B cell (primary cell): ENCODE measurements at regions not wholly inside any gene's neighbourhood (a gene's known extent, or its start where the extent isn't known, plus 50 kb on each side); places are given as distances from the start of the nearest gene placed in this dataset.
"Not testable (repeated sequence)": the region's sequence is repeated elsewhere in the genome, so short reads cannot be mapped to it uniquely, and the experiment has no call there.

ENCODE experiments used
- ATAC-seq: fragments of 200-7000 bp; cut with Tn5 transposase; one replicate; pipeline ENCODE4 v1.10.0; 2021; ENCODE audit warnings: low read depth, mild to moderate bottlenecking, moderate number of reproducible peaks, moderate library complexity
- CTCF ChIA-PET: fragments of 350-600 bp; sonication (Branson Sonifier 250); formaldehyde crosslinking; loops from one replicate; lab custom pipeline; 2021; ENCODE audit warnings: antibody characterized with exemption, inconsistent platforms; lab: Charles Lee
- POLR2A ChIA-PET: fragments of 350-600 bp; sonication (Branson Sonifier 250); formaldehyde crosslinking; loops from one replicate; lab custom pipeline; 2021; ENCODE audit warnings: antibody characterized with exemption; lab: Charles Lee
- DNase-seq: peaks from one replicate; pipeline ENCODE4 v3.0.0; 2013
- H2AFZ ChIP-seq: 2 replicates; pipeline ENCODE4 v1.6.1; 2012; ENCODE audit warnings: mild to moderate bottlenecking, low read depth, low read length; ENCODE audit not compliant: insufficient read depth, poor library complexity, severe bottlenecking
- H3K27ac ChIP-seq, 2 donors: 1 replicate in 1 of 2; 2 replicates in 1 of 2; pipeline ENCODE4 v1.5.1; 2012 to 2013; ENCODE audit warnings: low read length in 2 of 2, mild to moderate bottlenecking in 2 of 2, moderate library complexity in 1 of 2
- H3K27me3 ChIP-seq, 4 experiments: fragments of 200-600 bp in 1 of 4; sonication (generic) in 1 of 4; replicated peaks in 1 of 4; 1 replicate in 2 of 4; 2 replicates in 2 of 4; pipeline versions ENCODE4 v1.6.1 to v1.7.0; 2013 to 2016; ENCODE audit warnings: low read length in 3 of 4, mild to moderate bottlenecking in 2 of 4, mixed read lengths in 1 of 4, moderate library complexity in 1 of 4; ENCODE audit not compliant: insufficient read depth in 4 of 4, control insufficient read depth in 3 of 4; ENCODE audit errors: control extremely low read depth in 1 of 4
- H3K36me3 ChIP-seq, 2 experiments: replicated peaks in 1 of 2; 1 replicate in 1 of 2; 2 replicates in 1 of 2; pipeline versions ENCODE4 v1.6.1 to v1.7.1; 2013; ENCODE audit warnings: low read length in 1 of 2; ENCODE audit not compliant: insufficient read depth in 2 of 2, control insufficient read depth in 1 of 2; ENCODE audit errors: control extremely low read depth in 1 of 2, extremely low read depth in 1 of 2
- H3K4me1 ChIP-seq, 2 donors: fragments of 200-600 bp in 1 of 2; sonication (generic) in 1 of 2; 1 replicate in 1 of 2; 2 replicates in 1 of 2; pipeline versions ENCODE4 v1.5.1 to v1.6.1; 2013 to 2017; ENCODE audit warnings: low read length in 2 of 2; ENCODE audit not compliant: control insufficient read depth in 2 of 2, insufficient read depth in 2 of 2
- H3K4me2 ChIP-seq: replicated peaks from 2 replicates; pipeline ENCODE3; 2012; ENCODE audit warnings: mild to moderate bottlenecking, low read depth, low read length; ENCODE audit not compliant: poor library complexity, severe bottlenecking
- H3K4me3 ChIP-seq, 5 experiments: fragments of 200-600 bp in 1 of 5; sonication (generic) in 1 of 5; 1 replicate in 3 of 5; 2 replicates in 2 of 5; pipeline versions ENCODE4 v1.5.1 to v1.7.0; 2011 to 2016; ENCODE audit warnings: low read length in 4 of 5, mild to moderate bottlenecking in 4 of 5, low read depth in 2 of 5, control low read depth in 1 of 5, moderate library complexity in 1 of 5; ENCODE audit not compliant: insufficient read depth in 1 of 5; ENCODE audit errors: control extremely low read depth in 1 of 5, extremely low read depth in 1 of 5
- H3K79me2 ChIP-seq: fragments of 200-600 bp; sonication (generic); one replicate; pipeline ENCODE4 v1.6.0; 2016; ENCODE audit warnings: low read length; ENCODE audit not compliant: control insufficient read depth, insufficient read depth
- H3K9ac ChIP-seq: fragments of 200-600 bp; sonication (generic); 2 replicates; pipeline ENCODE4 v1.6.1; 2017; ENCODE audit warnings: mild to moderate bottlenecking, low read length, moderate library complexity
- H3K9me3 ChIP-seq, 3 donors: one replicate each; pipeline versions ENCODE4 v1.6.1 to v1.7.1; 2013; ENCODE audit warnings: low read length in 2 of 3; ENCODE audit not compliant: control insufficient read depth in 2 of 3, insufficient read depth in 1 of 3; ENCODE audit errors: control extremely low read depth in 1 of 3
- H4K20me1 ChIP-seq: 2 replicates; pipeline ENCODE4 v1.6.0; 2012; ENCODE audit warnings: mild to moderate bottlenecking, low read length; ENCODE audit not compliant: insufficient read depth, control insufficient read depth, poor library complexity, severe bottlenecking
- H3K27ac Mint-ChIP-seq: one replicate; pipeline ENCODE4 v1.8.0; 2021; ENCODE audit warnings: mixed read lengths
- H3K27me3 Mint-ChIP-seq: one replicate; pipeline ENCODE4 v1.8.0; 2021; ENCODE audit warnings: mixed read lengths
- H3K4me1 Mint-ChIP-seq: one replicate; pipeline ENCODE4 v1.8.0; 2021; ENCODE audit warnings: mixed read lengths
- H3K4me3 Mint-ChIP-seq: one replicate; pipeline ENCODE4 v1.8.0; 2021; ENCODE audit warnings: mixed read lengths
- H3K9me3 Mint-ChIP-seq: one replicate; pipeline ENCODE4 v1.8.0; 2022; ENCODE audit warnings: mixed read lengths; ENCODE audit not compliant: insufficient read depth
- CTCF ChIP-seq: fragments of 200-600 bp; IDR thresholded peaks from one replicate; pipeline ENCODE4 v1.8.0; 2022; ENCODE audit warnings: antibody characterized with exemption, mild to moderate bottlenecking
- EZH2 ChIP-seq: IDR thresholded peaks from 2 replicates; pipeline ENCODE4 v1.6.1; 2012; ENCODE audit warnings: borderline replicate concordance, low read depth, mild to moderate bottlenecking, moderate library complexity, low read length; ENCODE audit not compliant: insufficient read depth, poor library complexity, severe bottlenecking
- WGBS: methylation state at CpG from one replicate; pipeline ENCODE4 v1.1.5; 2013; ENCODE audit warnings: missing lambda C conversion rate; ENCODE audit not compliant: insufficient coverage; 5-methylcytosine and 5-hydroxymethylcytosine counted together
- intact Hi-C: fragments of 100-400 bp; cut with micrococcal nuclease; formaldehyde crosslinking; loops from one replicate; pipeline ENCODE4 v1.10.0; 2022

DNA sequence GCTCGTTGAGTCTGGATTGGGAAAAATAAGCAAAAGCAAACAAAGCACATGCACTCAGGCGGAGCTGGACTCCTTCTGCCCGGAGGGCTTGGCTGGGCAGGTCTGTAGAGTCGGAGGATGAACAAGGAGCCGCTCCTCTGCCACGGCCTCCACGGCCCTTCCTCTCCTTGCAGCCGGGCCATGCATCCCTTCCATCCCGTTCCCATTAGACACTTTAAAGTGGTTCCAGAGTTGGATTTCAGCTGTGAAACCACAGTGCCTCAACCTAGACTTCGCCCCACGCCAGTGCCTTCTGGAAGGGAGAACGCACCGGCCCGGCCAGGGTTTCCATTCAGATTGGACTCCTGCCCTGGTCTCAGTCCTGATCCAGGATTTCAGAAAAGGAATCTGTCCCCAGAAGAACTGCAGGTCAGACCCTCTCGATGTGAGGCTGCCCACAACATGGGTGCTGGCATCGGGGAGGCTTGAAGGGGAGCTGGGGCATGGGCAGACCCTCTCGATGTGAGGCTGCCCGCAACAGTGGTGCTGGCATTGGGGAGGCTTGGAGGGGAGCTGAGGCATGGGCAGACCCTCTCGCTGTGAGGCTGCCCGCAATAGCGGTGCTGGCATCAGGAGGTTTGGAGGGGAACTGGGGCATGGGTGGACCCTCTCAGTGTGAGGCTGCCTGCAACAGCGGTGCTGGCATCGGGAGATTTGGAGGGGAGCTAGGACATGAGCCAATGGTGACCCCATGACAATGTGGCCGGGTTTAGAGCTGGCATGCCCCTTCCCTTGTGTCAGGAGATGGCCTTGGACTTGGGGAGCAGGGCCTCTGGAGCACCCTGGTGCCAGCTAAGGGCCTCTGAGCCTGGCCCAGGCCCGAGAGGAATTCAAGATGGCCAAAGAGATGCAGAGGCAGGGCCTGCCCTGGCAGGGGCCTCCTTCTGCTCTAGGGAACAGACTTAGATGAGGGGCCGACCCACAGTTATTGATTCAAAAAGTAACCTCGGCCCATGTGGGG, 304.5 kb downstream of the NDUFA10 start:
- Histone ChIP-seq H3K27ac (no peak overlapping the region), H4K20me1 (no peaks in the 10 kb centered on the region), H2AFZ (no peak overlapping the region), H3K36me3 (no peaks in the 10 kb centered on the region), H3K9me3 (peaks cover 0 to 3% (median 0%) of the 10 kb centered on the region in 3 donors), H3K4me2 (no peak overlapping the region), H3K79me2 (no peaks in the 10 kb centered on the region), H3K27me3 (no peaks in the 10 kb centered on the region), H3K4me3 (no peak overlapping the region), H3K4me1 (no peaks in the 10 kb centered on the region), H3K9ac (no peak overlapping the region)
- POLR2A ChIA-PET = no interaction called here
- Mint-ChIP-seq H3K9me3 (no peaks in the 10 kb centered on the region), H3K27ac (no peak overlapping the region), H3K4me3 (no peak overlapping the region), H3K4me1 (no peaks in the 10 kb centered on the region), H3K27me3 (no peaks in the 10 kb centered on the region)
- CTCF ChIA-PET = no interaction called here
- 91% methylated on average over 26 of the region's 27 CpGs for WGBS
- no peak for TF ChIP-seq CTCF
- TF ChIP-seq EZH2 = no peak
- ATAC-seq = no peak
- no peak for DNase-seq
- intact Hi-C loops = no loop called here

DNA sequence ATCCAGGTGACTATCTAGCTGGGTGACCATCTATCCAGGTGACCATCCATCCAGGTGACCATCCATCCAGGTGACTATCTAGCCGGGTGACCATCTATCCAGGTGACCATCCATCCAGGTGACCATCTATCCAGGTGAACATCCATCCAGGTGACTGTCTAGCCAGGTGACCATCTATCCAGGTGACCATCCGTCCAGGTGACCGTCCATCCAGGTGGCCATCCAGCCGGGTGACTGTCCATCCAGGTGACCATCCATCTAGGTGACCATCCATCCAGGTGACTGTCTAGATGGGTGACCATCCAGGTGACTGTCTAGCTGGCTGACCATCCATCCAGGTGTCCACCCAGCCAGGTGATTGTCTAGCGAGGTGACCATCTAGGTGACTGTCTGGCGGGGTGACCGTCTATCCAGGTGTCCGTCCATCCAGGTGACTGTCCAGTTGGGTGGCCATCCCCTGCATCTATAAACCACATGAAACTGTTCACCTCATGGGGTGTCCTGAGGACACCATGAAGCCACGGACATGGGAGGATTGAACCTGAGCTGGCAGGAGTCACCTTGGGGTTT, 305.3 kb downstream of the NDUFA10 start:
- no peaks in the 10 kb centered on the region for H4K20me1 ChIP-seq
- DNase-seq (no peak), ATAC-seq (no peak)
- CTCF ChIA-PET = no interaction called here
- intact Hi-C loops = no loop called here
- H2AFZ ChIP-seq = no peak overlapping the region
- H3K4me2 ChIP-seq = no peak overlapping the region
- no peaks in the 10 kb centered on the region for H3K4me1 Mint-ChIP-seq
- no peak overlapping the region for H3K4me3 Mint-ChIP-seq
- no peak overlapping the region for H3K27ac Mint-ChIP-seq
- H3K27me3 ChIP-seq = no peaks in the 10 kb centered on the region
- no peak overlapping the region for H3K9ac ChIP-seq
- H3K27me3 Mint-ChIP-seq = no peaks in the 10 kb centered on the region
- TF ChIP-seq EZH2 (no peak), CTCF (no peak)
- no peak overlapping the region for H3K27ac ChIP-seq
- no peaks in the 10 kb centered on the region for H3K4me1 ChIP-seq
- no peak overlapping the region for H3K4me3 ChIP-seq
- POLR2A ChIA-PET = no interaction called here
- no peaks in the 10 kb centered on the region for H3K9me3 Mint-ChIP-seq
- no peaks in the 10 kb centered on the region for H3K79me2 ChIP-seq
- H3K36me3 ChIP-seq = no peaks in the 10 kb centered on the region
- peaks cover 0 to 11% (median 0%) of the 10 kb centered on the region in 3 donors for H3K9me3 ChIP-seq
- 88% methylated on average over 7 of the region's 9 CpGs for WGBS

- H3K4me3 Mint-ChIP-seq, intact Hi-C loops, H2AFZ ChIP-seq, CTCF ChIA-PET, H3K27ac ChIP-seq, H3K4me3 ChIP-seq, DNase-seq, H3K4me1 Mint-ChIP-seq, H3K79me2 ChIP-seq, H3K4me1 ChIP-seq, ATAC-seq, H3K27ac Mint-ChIP-seq, H3K27me3 Mint-ChIP-seq, H4K20me1 ChIP-seq, POLR2A ChIA-PET, H3K4me2 ChIP-seq, H3K27me3 ChIP-seq, H3K36me3 ChIP-seq, H3K9me3 Mint-ChIP-seq, H3K9ac ChIP-seq: not testable (repeated sequence)
- H3K9me3 ChIP-seq = peaks cover 0 to 18% (median 4%) of the 10 kb centered on the region in 3 donors
- WGBS = 75% methylated on average over 6 of the region's 6 CpGs
Observed at GRCh38 chr2:239718991-239719390, 306.2 kb downstream of the NDUFA10 start.
